ENCODE measurements at regions not wholly inside any gene's neighbourhood (a gene's known extent, or its start where the extent isn't known, plus 50 kb on each side); places are given as distances from the start of the nearest gene placed in this dataset.
"Not testable (repeated sequence)": the region's sequence is repeated elsewhere in the genome, so short reads cannot be mapped to it uniquely, and the experiment has no call there.

DNA sequence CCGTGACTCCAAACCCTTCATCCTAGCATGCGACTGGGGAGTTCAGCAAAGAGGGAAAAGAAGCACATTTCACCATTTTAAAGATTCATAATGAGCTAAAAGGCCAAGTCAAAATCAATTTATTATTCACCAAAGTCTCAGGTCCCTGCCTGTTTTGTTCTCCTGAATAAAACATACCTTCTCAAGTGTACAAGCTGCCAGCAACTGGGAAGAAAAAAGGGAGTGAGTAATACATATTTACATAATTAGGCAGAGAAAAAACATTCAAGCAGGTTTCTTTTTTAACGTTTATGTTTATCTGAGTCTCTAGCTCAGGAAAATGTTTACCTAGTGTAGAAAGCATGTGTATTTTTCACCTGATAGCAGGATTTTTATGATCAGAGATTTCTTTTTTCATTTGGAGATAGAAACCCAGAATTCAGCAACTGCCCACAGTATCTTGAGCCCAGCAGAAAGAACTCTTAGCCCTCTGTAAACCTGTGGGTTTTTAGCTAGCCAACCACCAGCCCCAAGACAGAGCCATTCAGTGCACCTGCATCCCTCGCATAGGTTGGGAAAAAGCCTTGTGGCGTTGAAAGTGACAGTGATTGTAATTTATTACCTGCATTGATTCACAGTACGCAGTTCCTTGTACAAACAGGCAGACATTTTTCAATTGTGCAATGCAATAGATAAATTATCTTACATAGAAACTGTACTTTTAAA lies 117.9 kb upstream of the GRIA1 start:
- Histone ChIP-seq H3K36me3 (no peaks in the 10 kb centered on the region), H3K27me3 (no peaks in the 10 kb centered on the region), H3K27ac (no peak overlapping the region), H3K9me3 (no peaks in the 10 kb centered on the region), H3K4me3 (no peak overlapping the region), H3K4me1 (no peaks in the 10 kb centered on the region)
- TF ChIP-seq EP300 (IDR thresholded peaks at IDR 0.05): no peak
- no peak for TF ChIP-seq POLR2AphosphoS5 (IDR thresholded peaks at IDR 0.05)
- TF ChIP-seq POLR2A (IDR thresholded peaks at IDR 0.05): no peak
- TF ChIP-seq, protein P1, sequence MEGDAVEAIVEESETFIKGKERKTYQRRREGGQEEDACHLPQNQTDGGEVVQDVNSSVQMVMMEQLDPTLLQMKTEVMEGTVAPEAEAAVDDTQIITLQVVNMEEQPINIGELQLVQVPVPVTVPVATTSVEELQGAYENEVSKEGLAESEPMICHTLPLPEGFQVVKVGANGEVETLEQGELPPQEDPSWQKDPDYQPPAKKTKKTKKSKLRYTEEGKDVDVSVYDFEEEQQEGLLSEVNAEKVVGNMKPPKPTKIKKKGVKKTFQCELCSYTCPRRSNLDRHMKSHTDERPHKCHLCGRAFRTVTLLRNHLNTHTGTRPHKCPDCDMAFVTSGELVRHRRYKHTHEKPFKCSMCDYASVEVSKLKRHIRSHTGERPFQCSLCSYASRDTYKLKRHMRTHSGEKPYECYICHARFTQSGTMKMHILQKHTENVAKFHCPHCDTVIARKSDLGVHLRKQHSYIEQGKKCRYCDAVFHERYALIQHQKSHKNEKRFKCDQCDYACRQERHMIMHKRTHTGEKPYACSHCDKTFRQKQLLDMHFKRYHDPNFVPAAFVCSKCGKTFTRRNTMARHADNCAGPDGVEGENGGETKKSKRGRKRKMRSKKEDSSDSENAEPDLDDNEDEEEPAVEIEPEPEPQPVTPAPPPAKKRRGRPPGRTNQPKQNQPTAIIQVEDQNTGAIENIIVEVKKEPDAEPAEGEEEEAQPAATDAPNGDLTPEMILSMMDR (IDR thresholded peaks at IDR 0.05): no peak
- 40% methylated on average over 6 of the region's 6 CpGs for WGBS
- DNase-seq (ENCODE audit: low spot score in 2 of 2): no peak

DNA sequence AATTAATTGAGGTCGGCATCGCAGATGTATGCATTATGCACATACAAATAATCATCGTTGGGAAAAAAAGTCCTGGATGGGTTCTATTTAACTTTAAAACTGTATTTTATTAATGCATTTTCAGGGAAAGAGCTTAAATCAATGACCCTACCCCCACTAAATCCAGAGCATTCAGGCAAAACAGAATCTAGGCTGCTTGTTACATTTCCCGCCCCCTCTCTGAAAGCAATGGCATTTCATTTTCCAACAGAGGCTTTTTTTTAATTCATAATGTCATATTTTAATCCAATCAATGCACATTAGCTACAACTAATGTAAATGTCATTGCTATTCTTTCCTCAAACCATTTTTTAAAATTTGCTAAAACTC lies 117.4 kb upstream of the GRIA1 start:
- Histone ChIP-seq H3K9me3 (no peaks in the 10 kb centered on the region), H3K27ac (no peak overlapping the region), H3K27me3 (no peaks in the 10 kb centered on the region), H3K36me3 (no peaks in the 10 kb centered on the region), H3K4me3 (no peak overlapping the region), H3K4me1 (no peaks in the 10 kb centered on the region)
- no peak for TF ChIP-seq EP300 (IDR thresholded peaks at IDR 0.05)
- no peak for TF ChIP-seq POLR2AphosphoS5 (IDR thresholded peaks at IDR 0.05)
- TF ChIP-seq, protein P1 (IDR thresholded peaks at IDR 0.05): no peak
- TF ChIP-seq POLR2A (IDR thresholded peaks at IDR 0.05): no peak
- DNase-seq (ENCODE audit: low spot score in 2 of 2): no peak
- 55% methylated on average over 4 of the region's 4 CpGs for WGBS

DNA sequence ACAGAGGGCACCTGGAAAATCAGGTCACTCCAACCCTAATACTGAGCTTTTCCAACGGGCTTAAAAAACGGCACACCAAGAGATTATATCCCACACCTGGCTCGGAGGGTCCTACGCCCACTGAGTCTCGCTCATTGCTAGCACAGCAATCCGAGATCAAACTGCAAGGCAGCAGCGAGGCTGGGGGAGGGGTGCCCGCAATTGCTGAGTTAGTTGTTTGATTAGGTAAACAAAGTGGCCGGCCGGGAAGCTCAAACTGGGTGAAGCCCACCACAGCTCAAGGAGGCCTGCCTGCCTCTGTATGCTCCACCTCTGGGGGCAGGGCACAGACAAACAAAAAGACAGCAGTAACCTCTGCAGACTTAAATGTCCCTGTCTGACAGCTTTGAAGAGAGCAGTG lies 108.8 kb upstream of the GRIA1 start:
- H3K36me3 ChIP-seq; H3K4me3 ChIP-seq; DNase-seq (ENCODE audit: low spot score in 2 of 2); H3K27ac ChIP-seq; H3K4me1 ChIP-seq; H3K9me3 ChIP-seq; H3K27me3 ChIP-seq: not testable (repeated sequence)
- 87% methylated on average over 10 of the region's 10 CpGs for WGBS

DNA sequence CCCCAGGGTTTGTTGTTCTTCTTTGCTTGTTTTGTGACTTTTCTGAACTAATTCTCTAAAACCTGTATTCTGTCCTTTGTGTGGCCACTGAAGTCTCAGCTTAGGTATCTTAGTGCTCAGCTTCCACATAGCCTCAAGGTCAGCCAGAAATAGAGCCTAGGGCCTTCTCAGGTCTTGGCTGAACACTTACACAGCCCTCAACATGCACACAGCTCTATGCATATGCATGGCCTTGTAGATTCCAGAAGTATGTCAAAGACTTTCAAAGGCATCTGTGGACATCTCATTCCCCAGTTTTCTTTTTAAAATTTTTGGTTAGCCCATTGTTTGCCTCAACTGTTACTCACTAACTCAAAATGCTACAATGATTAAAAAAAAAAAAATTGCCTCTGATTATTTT lies 99.9 kb upstream of the GRIA1 start:
- H3K9me3 ChIP-seq: no peaks in the 10 kb centered on the region
- DNase-seq (ENCODE audit: low spot score in 2 of 2): no peak
- H3K27ac ChIP-seq: no peak overlapping the region
- TF ChIP-seq, protein P1 (IDR thresholded peaks at IDR 0.05): no peak
- TF ChIP-seq POLR2AphosphoS5 (IDR thresholded peaks at IDR 0.05) (no peak), POLR2A (IDR thresholded peaks at IDR 0.05) (no peak), EP300 (IDR thresholded peaks at IDR 0.05) (no peak)
- no peaks in the 10 kb centered on the region for H3K4me1 ChIP-seq
- no peak overlapping the region for H3K4me3 ChIP-seq
- H3K36me3 ChIP-seq: no peaks in the 10 kb centered on the region
- H3K27me3 ChIP-seq: no peaks in the 10 kb centered on the region

DNA sequence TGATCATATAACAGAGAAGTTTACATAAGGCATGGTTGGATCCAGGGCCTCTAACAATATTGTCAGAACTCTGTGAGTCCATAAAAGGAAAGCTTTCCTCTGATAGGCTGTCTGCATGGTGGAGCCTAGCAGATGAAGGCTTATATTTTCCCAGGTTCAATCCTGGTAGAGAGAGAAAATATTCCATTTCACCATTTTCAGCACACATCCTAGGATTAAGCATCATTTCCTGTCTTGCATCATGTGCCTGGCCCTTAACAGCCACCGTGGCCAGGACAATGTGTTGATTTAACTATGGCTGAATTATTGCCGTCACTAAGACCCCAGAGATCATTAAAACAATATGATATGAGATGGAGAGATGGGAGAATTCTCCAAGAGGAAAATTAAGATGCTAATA lies 90.9 kb upstream of the GRIA1 start:
- Histone ChIP-seq H3K9me3 (no peaks in the 10 kb centered on the region), H3K27ac (no peak overlapping the region), H3K4me1 (no peaks in the 10 kb centered on the region), H3K4me3 (no peak overlapping the region), H3K27me3 (no peaks in the 10 kb centered on the region), H3K36me3 (no peaks in the 10 kb centered on the region)
- WGBS: 52% methylated on average over 2 of the region's 2 CpGs
- DNase-seq (ENCODE audit: low spot score in 2 of 2): no peak
- TF ChIP-seq, protein P1 (IDR thresholded peaks at IDR 0.05): no peak
- TF ChIP-seq POLR2A (IDR thresholded peaks at IDR 0.05) (no peak), EP300 (IDR thresholded peaks at IDR 0.05) (no peak)

DNA sequence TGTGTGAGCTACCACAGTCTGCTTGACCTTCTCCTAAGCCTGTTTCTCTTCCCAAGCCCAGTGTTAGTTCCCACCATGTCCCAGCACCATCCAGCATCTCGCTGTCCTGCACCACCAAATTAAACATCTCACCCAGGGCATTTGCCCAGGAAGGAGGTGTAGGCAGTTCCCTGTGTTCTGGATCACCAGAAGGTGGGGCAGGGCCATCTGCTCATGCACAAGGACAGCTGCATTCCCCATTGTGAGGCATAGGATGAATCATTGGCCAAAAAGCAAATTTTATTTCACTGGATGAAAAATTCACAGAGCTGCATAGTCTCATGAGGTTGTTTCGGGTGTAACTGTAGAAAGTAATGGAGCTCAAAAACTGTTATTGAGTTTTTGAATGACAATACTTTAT lies 89.5 kb upstream of the GRIA1 start:
- Histone ChIP-seq H3K36me3 (no peaks in the 10 kb centered on the region), H3K9me3 (no peaks in the 10 kb centered on the region), H3K27ac (no peak overlapping the region), H3K4me1 (no peaks in the 10 kb centered on the region), H3K4me3 (no peak overlapping the region), H3K27me3 (no peaks in the 10 kb centered on the region)
- TF ChIP-seq POLR2AphosphoS5 (IDR thresholded peaks at IDR 0.05): no peak
- TF ChIP-seq, protein P1 (IDR thresholded peaks at IDR 0.05): no peak
- TF ChIP-seq EP300 (IDR thresholded peaks at IDR 0.05): no peak
- TF ChIP-seq POLR2A (IDR thresholded peaks at IDR 0.05): no peak
- no peak for DNase-seq (ENCODE audit: low spot score in 2 of 2)
- 87% methylated on average over 2 of the region's 2 CpGs for WGBS
